Gastroesophageal sphincter (tissue), 4 donors: ENCODE measurements at regions not wholly inside any gene's neighbourhood (a gene's known extent, or its start where the extent isn't known, plus 50 kb on each side); places are given as distances from the start of the nearest gene placed in this dataset.

Source experiments
- ATAC-seq: fragments of 150-250 bp; one replicate; pipeline ENCODE4 v1.9.1; 2016; ENCODE audit warnings: mild to moderate bottlenecking, moderate library complexity
- H3K27ac ChIP-seq, 4 donors: fragments of 200-600 bp; sonication (generic) in 3 of 4; 1 replicate in 3 of 4; 2 replicates in 1 of 4; pipeline ENCODE4 v1.5.1; 2016 to 2019
- H3K27me3 ChIP-seq: fragments of 200-600 bp; sonication (generic); one replicate; pipeline ENCODE4 v1.5.1; 2019
- H3K36me3 ChIP-seq, 2 donors: fragments of 200-600 bp; sonication (generic); one replicate each; pipeline ENCODE4 v1.5.1; 2019; ENCODE audit warnings: control low read depth in 1 of 2
- H3K4me1 ChIP-seq, 3 donors: fragments of 200-600 bp; sonication (generic); 1 replicate in 2 of 3; 2 replicates in 1 of 3; pipeline ENCODE4 v1.5.1; 2016 to 2019; ENCODE audit warnings: control low read depth in 2 of 3
- H3K4me3 ChIP-seq, 2 donors: fragments of 200-600 bp; sonication (generic); one replicate each; pipeline ENCODE4 v1.5.1; 2019; ENCODE audit warnings: mild to moderate bottlenecking in 1 of 2, moderate library complexity in 1 of 2
- H3K9me3 ChIP-seq, 3 donors: fragments of 200-600 bp; sonication (generic); one replicate each; pipeline ENCODE4 v1.5.1; 2017 to 2019; ENCODE audit warnings: control low read depth in 2 of 3
- EP300 ChIP-seq: sonication (generic); formaldehyde crosslinking; IDR thresholded peaks from one replicate; pipeline ENCODE4 v1.6.1; 2017; ENCODE audit warnings: antibody characterized with exemption, mild to moderate bottlenecking
- POLR2A ChIP-seq, 2 donors: fragments of 450-650 bp; IDR thresholded peaks; one replicate each; pipeline ENCODE4 v1.6.1; 2017; ENCODE audit warnings: antibody characterized with exemption in 2 of 2, mild to moderate bottlenecking in 2 of 2, moderate library complexity in 1 of 2
- POLR2AphosphoS5 ChIP-seq: sonication (generic); formaldehyde crosslinking; IDR thresholded peaks from one replicate; pipeline ENCODE4 v1.6.1; 2017; ENCODE audit warnings: antibody characterized with exemption
- WGBS, 2 donors: methylation state at CpG; one replicate each; pipeline ENCODE4 v1.1.5; 2018; ENCODE audit warnings: low coverage in 1 of 2; 5-methylcytosine and 5-hydroxymethylcytosine counted together
- TF ChIP-seq, protein P1 (sequence below), 4 experiments: fragments of 200-600 bp in 2 of 4; fragments of 450-650 bp in 2 of 4; sonication (generic) in 1 of 4; IDR thresholded peaks; one replicate each; pipeline ENCODE4 v1.5.1; 2017 to 2019; ENCODE audit warnings: antibody characterized with exemption in 4 of 4, mild to moderate bottlenecking in 2 of 4, moderate library complexity in 2 of 4

DNA sequence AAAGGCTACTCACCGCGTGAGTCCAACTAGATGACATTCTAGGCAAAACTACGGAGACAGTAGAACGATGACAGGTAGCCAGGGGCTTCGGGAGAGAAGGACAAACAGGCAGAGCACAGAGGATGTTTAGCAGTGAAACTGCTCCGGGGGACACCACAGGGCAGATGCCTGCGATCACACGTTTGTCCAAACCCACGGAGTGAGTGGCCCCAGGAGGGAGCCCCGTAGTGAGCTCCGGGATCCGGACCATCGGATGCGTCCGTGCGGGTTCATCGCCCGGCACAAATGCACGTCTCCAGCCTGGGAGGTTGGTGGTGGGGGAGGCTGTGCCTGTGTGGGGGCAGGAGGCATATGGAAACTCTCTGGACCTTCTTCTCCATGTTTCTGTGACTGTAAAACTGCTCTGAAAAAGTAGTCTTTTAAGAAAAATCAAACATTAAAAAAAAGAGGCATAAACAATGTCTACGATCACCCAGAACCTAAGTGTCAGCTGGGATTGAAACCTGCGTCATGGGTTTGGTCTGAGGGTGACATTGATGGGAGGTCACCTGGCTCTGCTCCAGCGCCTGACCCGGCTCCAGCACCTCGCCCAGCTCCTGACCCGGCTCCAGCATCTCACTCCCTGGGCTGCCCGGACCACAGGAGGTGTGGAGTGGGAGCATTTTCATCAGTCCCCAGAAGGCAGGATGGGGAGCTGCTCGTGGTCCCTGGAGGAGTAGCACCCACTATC is 83.0 kb upstream of the CTDP1 start:
- H3K36me3 ChIP-seq, result no peaks in the 10 kb centered on the region
- H3K27ac ChIP-seq, result no peak overlapping the region
- no peaks in the 10 kb centered on the region for H3K4me1 ChIP-seq
- H3K4me3 ChIP-seq, result no peak overlapping the region
- no peak for TF ChIP-seq POLR2A (IDR thresholded peaks at IDR 0.05)
- TF ChIP-seq POLR2AphosphoS5, result no peak
- no peak for TF ChIP-seq EP300
- TF ChIP-seq, protein P1, sequence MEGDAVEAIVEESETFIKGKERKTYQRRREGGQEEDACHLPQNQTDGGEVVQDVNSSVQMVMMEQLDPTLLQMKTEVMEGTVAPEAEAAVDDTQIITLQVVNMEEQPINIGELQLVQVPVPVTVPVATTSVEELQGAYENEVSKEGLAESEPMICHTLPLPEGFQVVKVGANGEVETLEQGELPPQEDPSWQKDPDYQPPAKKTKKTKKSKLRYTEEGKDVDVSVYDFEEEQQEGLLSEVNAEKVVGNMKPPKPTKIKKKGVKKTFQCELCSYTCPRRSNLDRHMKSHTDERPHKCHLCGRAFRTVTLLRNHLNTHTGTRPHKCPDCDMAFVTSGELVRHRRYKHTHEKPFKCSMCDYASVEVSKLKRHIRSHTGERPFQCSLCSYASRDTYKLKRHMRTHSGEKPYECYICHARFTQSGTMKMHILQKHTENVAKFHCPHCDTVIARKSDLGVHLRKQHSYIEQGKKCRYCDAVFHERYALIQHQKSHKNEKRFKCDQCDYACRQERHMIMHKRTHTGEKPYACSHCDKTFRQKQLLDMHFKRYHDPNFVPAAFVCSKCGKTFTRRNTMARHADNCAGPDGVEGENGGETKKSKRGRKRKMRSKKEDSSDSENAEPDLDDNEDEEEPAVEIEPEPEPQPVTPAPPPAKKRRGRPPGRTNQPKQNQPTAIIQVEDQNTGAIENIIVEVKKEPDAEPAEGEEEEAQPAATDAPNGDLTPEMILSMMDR (IDR thresholded peaks at IDR 0.05), result no peak
- no peak for ATAC-seq
- H3K27me3 ChIP-seq, result peaks cover 51% of the 10 kb centered on the region
- 74 to 75% methylated on average over 8 to 13 of the region's 27 CpGs for WGBS, 2 donors
- H3K9me3 ChIP-seq, result peaks cover 0 to 8% (median 0%) of the 10 kb centered on the region in 3 donors

GRCh38 chr18:79597176-79597830 is 82.3 kb upstream of the CTDP1 start:
- no peaks in the 10 kb centered on the region for H3K4me1 ChIP-seq
- peaks cover 0 to 8% (median 0%) of the 10 kb centered on the region in 3 donors for H3K9me3 ChIP-seq
- no peak overlapping the region for H3K27ac ChIP-seq
- H3K27me3 ChIP-seq, result peaks cover 51% of the 10 kb centered on the region
- no peaks in the 10 kb centered on the region for H3K36me3 ChIP-seq
- no peak for ATAC-seq
- TF ChIP-seq EP300, result no peak
- TF ChIP-seq POLR2A (IDR thresholded peaks at IDR 0.05), result no peak
- no peak for TF ChIP-seq POLR2AphosphoS5
- TF ChIP-seq, protein P1 (IDR thresholded peaks at IDR 0.05), result no peak
- 80% methylated on average over 4 of the region's 21 CpGs; no CpG with 5 or more reads in 1 of the 2 donors for WGBS, 2 donors
- H3K4me3 ChIP-seq, result no peak overlapping the region

DNA sequence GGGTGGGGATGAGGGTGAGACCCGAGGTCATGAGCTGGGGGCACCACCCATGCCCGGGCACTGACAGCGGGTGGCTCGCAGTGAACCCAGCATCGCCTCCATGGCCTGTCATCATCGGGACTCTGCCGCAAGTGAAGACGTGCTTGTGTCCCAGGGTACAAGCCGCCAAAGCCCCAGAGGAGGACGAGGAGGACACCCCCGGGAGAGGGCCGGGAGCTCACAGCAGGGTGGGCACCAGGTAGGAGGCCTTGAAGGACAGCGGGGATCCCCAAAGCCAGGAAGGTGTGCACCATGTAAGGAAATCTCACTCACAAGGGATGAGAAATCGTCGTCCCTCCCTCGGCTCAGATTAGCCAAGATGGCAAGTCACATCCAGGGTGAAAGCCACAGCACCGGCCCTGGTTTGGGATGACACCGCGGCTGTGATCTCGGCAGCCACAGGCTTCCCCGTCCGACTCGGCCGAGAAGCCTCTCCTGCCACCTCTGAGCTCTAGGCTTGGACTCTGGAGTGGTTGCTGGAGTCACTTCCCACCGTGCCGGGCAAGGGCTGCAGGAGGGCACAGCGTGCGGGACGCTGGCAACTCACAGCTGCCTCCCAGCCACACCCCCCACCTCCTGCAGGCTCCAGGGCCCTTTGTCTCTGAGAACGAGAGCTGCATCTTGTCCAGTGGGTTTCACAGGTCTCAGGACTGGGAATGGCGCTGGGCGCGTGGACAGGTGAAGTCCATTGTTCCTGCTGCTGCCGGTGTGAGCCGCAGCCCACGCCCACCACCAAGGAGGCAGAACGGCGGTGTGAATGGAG is 81.6 kb upstream of the CTDP1 start:
- Histone ChIP-seq H3K4me3 (no peak overlapping the region), H3K36me3 (no peaks in the 10 kb centered on the region), H3K9me3 (peaks cover 0 to 8% (median 0%) of the 10 kb centered on the region in 3 donors), H3K27ac (no peak overlapping the region), H3K27me3 (peaks cover 51% of the 10 kb centered on the region), H3K4me1 (no peaks in the 10 kb centered on the region)
- TF ChIP-seq, protein P1 (IDR thresholded peaks at IDR 0.05), result no peak
- TF ChIP-seq POLR2A (IDR thresholded peaks at IDR 0.05), result no peak
- TF ChIP-seq POLR2AphosphoS5, result no peak
- 89 to 93% methylated on average over 3 to 11 of the region's 38 CpGs for WGBS, 2 donors
- ATAC-seq, result no peak

GRCh38 chr18:79598633-79599175 is 80.9 kb upstream of the CTDP1 start:
- no peak for ATAC-seq
- peaks cover 48% of the 10 kb centered on the region for H3K27me3 ChIP-seq
- no peaks in the 10 kb centered on the region for H3K4me1 ChIP-seq
- TF ChIP-seq, protein P1 (IDR thresholded peaks at IDR 0.05), result no peak
- TF ChIP-seq POLR2AphosphoS5, result no peak
- TF ChIP-seq POLR2A (IDR thresholded peaks at IDR 0.05), result no peak
- no peak for TF ChIP-seq EP300
- no peak overlapping the region for H3K4me3 ChIP-seq
- peaks cover 0 to 2% (median 0%) of the 10 kb centered on the region in 3 donors for H3K9me3 ChIP-seq
- no peaks in the 10 kb centered on the region for H3K36me3 ChIP-seq
- no peak overlapping the region for H3K27ac ChIP-seq
- 78 to 100% methylated on average over 2 to 9 of the region's 20 CpGs for WGBS, 2 donors
